GM21360 (cell line): ENCODE measurements at regions not wholly inside any gene's neighbourhood (a gene's known extent, or its start where the extent isn't known, plus 50 kb on each side); places are given as distances from the start of the nearest gene placed in this dataset.
"Not testable (repeated sequence)": the region's sequence is repeated elsewhere in the genome, so short reads cannot be mapped to it uniquely, and the experiment has no call there.

ENCODE experiments used
- ATAC-seq: cut with Tn5 transposase; IDR thresholded peaks from one replicate; pipeline ENCODE4 v1.9.1; 2021; ENCODE audit warnings: mild to moderate bottlenecking, moderate library complexity; ENCODE audit not compliant: unreplicated experiment

GRCh38 chr4:167802463-167803212, 289.7 kb upstream of the ANXA10 start:
- ATAC-seq: no peak

GRCh38 chr4:167811958-167812357, 280.4 kb upstream of the ANXA10 start:
- ATAC-seq: no peak

- ATAC-seq: no peak
Observed at GRCh38 chr4:167826281-167826680, 266.1 kb upstream of the ANXA10 start.

GRCh38 chr4:167831855-167832254, 260.5 kb upstream of the ANXA10 start:
- ATAC-seq: no peak

GRCh38 chr4:167838686-167839085, 253.7 kb upstream of the ANXA10 start:
- no peak for ATAC-seq

GRCh38 chr4:167842487-167842886, 249.8 kb upstream of the ANXA10 start:
- no peak for ATAC-seq

GRCh38 chr4:167854881-167855280, 237.5 kb upstream of the ANXA10 start:
- no peak for ATAC-seq

- not testable (repeated sequence) for ATAC-seq
Observed at GRCh38 chr4:167858127-167858526, 234.2 kb upstream of the ANXA10 start.

- no peak for ATAC-seq
Observed at GRCh38 chr4:167867191-167867590, 225.1 kb upstream of the ANXA10 start.

GRCh38 chr4:167868163-167868562, 224.2 kb upstream of the ANXA10 start:
- ATAC-seq: no peak

GRCh38 chr4:167873496-167873895, 218.8 kb upstream of the ANXA10 start:
- no peak for ATAC-seq

- ATAC-seq: not testable (repeated sequence)
Observed at GRCh38 chr4:167876091-167876490, 216.2 kb upstream of the ANXA10 start.

GRCh38 chr4:167877826-167878225, 214.5 kb upstream of the ANXA10 start:
- not testable (repeated sequence) for ATAC-seq

GRCh38 chr4:167883266-167883665, 209.1 kb upstream of the ANXA10 start:
- ATAC-seq: no peak

GRCh38 chr4:167885071-167885470, 207.3 kb upstream of the ANXA10 start:
- no peak for ATAC-seq

GRCh38 chr4:167885872-167886271, 206.5 kb upstream of the ANXA10 start:
- no peak for ATAC-seq

GRCh38 chr4:167887726-167888125, 204.6 kb upstream of the ANXA10 start:
- ATAC-seq: no peak

- no peak for ATAC-seq
Observed at GRCh38 chr4:167890226-167890625, 202.1 kb upstream of the ANXA10 start.

- no peak for ATAC-seq
Observed at GRCh38 chr4:167893531-167893930, 198.8 kb upstream of the ANXA10 start.

- not testable (repeated sequence) for ATAC-seq
Observed at GRCh38 chr4:167896260-167896659, 196.1 kb upstream of the ANXA10 start.

- ATAC-seq: no peak
Observed at GRCh38 chr4:167897116-167897515, 195.2 kb upstream of the ANXA10 start.

- ATAC-seq: no peak
Observed at GRCh38 chr4:167903291-167903721, 189.0 kb upstream of the ANXA10 start.

- no peak for ATAC-seq
Observed at GRCh38 chr4:167906851-167907250, 185.5 kb upstream of the ANXA10 start.
